ENCODE measurements at regions not wholly inside any gene's neighbourhood (a gene's known extent, or its start where the extent isn't known, plus 50 kb on each side); places are given as distances from the start of the nearest gene placed in this dataset.

GRCh38 chr13:56670563-56670962 is 470.2 kb upstream of the PRR20A start:
- no peak overlapping the region for H3K27ac ChIP-seq
- H3K9me3 ChIP-seq: no peaks in the 10 kb centered on the region
- H3K4me3 ChIP-seq: no peak overlapping the region
- no peaks in the 10 kb centered on the region for H3K36me3 ChIP-seq
- no peak for DNase-seq (ENCODE audit: low spot score in 2 of 2)
- H3K4me1 ChIP-seq: no peaks in the 10 kb centered on the region
- WGBS, 2 donors: 82 to 84% methylated on average over 2 of the region's 2 CpGs
- H3K27me3 ChIP-seq: no peaks in the 10 kb centered on the region
- no peak for TF ChIP-seq POLR2A (IDR thresholded peaks at IDR 0.05)
- no peak for TF ChIP-seq CTCF (IDR thresholded peaks at IDR 0.05)
- TF ChIP-seq EP300 (IDR thresholded peaks at IDR 0.05): no peak

- H3K27me3 ChIP-seq: no peaks in the 10 kb centered on the region
- H3K9me3 ChIP-seq: peaks cover 0 to 11% (median 4%) of the 10 kb centered on the region in 4 donors
- TF ChIP-seq CTCF (IDR thresholded peaks at IDR 0.05) (no peak), EP300 (IDR thresholded peaks at IDR 0.05) (no peak), POLR2A (IDR thresholded peaks at IDR 0.05) (no peak)
- no peaks in the 10 kb centered on the region for H3K36me3 ChIP-seq
- no peak overlapping the region for H3K4me3 ChIP-seq
- no peaks in the 10 kb centered on the region for H3K4me1 ChIP-seq
- DNase-seq (ENCODE audit: low spot score in 2 of 2): no peak
- WGBS, 2 donors: 59 to 60% methylated on average over 1 of the region's 1 CpG
- H3K27ac ChIP-seq: no peak overlapping the region
These were observed 459.3 kb upstream of the PRR20A start for GRCh38 chr13:56681404-56681803.

DNA sequence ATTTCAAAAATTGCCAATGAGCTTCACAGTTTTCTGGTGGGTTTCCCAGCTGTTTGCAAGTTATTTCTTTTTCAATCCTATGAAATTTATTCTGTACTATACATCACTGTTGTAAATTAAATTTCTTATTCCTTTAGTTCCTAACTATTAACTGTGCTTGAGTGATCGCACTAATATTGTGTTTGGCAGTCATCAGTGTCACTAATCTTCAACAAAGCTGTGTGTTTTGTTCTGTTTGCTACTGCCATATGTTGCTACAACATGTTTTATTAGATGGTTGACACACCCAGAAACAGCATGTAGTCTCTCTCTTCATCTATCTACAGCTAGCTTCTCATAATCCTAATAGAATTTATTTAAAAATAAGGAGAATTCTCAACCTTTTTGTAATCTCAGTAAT is 453.6 kb upstream of the PRR20A start:
- no peaks in the 10 kb centered on the region for H3K4me1 ChIP-seq
- DNase-seq (ENCODE audit: low spot score in 2 of 2): no peak
- H3K27ac ChIP-seq: no peak overlapping the region
- no peaks in the 10 kb centered on the region for H3K9me3 ChIP-seq
- H3K27me3 ChIP-seq: no peaks in the 10 kb centered on the region
- 69 to 75% methylated on average over 1 of the region's 1 CpG for WGBS, 2 donors
- TF ChIP-seq CTCF (IDR thresholded peaks at IDR 0.05) (no peak), EP300 (IDR thresholded peaks at IDR 0.05) (no peak), POLR2A (IDR thresholded peaks at IDR 0.05) (no peak)
- H3K4me3 ChIP-seq: no peak overlapping the region
- H3K36me3 ChIP-seq: no peaks in the 10 kb centered on the region

DNA sequence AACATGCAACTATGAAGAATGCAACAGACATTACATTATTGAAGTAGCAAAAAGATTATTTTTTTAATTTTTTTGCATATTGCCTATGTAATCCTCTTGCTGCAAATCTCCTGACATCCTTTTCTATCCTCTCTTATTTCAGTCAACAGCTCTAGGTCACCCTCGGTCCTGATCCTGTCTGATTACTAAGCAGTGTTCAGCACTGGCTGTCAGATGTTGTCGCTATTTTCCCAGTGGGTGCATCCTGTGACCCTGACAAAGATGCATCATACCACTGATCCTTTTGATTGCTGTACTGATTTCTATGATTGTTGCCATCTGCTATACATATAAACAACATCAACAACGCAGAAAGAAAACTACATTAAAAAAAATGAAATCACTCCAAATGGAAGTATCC is 443.7 kb upstream of the PRR20A start:
- no peak for DNase-seq (ENCODE audit: low spot score in 2 of 2)
- Histone ChIP-seq H3K27me3 (no peaks in the 10 kb centered on the region), H3K9me3 (no peaks in the 10 kb centered on the region), H3K27ac (no peak overlapping the region), H3K4me3 (no peak overlapping the region), H3K4me1 (no peaks in the 10 kb centered on the region), H3K36me3 (no peaks in the 10 kb centered on the region)
- TF ChIP-seq EP300 (IDR thresholded peaks at IDR 0.05): no peak
- TF ChIP-seq CTCF (IDR thresholded peaks at IDR 0.05): no peak
- no peak for TF ChIP-seq POLR2A (IDR thresholded peaks at IDR 0.05)
- WGBS, 2 donors: 63 to 68% methylated on average over 3 of the region's 3 CpGs

GRCh38 chr13:56700324-56700723 is 440.4 kb upstream of the PRR20A start:
- H3K9me3 ChIP-seq: no peaks in the 10 kb centered on the region
- H3K36me3 ChIP-seq: no peaks in the 10 kb centered on the region
- H3K27me3 ChIP-seq: no peaks in the 10 kb centered on the region
- H3K27ac ChIP-seq: no peak overlapping the region
- no peak for DNase-seq (ENCODE audit: low spot score in 2 of 2)
- no peak overlapping the region for H3K4me3 ChIP-seq
- H3K4me1 ChIP-seq: no peaks in the 10 kb centered on the region
- TF ChIP-seq CTCF (IDR thresholded peaks at IDR 0.05) (no peak), POLR2A (IDR thresholded peaks at IDR 0.05) (no peak), EP300 (IDR thresholded peaks at IDR 0.05) (no peak)
- 80 to 83% methylated on average over 4 of the region's 4 CpGs for WGBS, 2 donors

Measured in tibial nerve (tissue), 4 donors.